Right cardiac atrium (tissue), 5 donors: ENCODE measurements at regions not wholly inside any gene's neighbourhood (a gene's known extent, or its start where the extent isn't known, plus 50 kb on each side); places are given as distances from the start of the nearest gene placed in this dataset.
"Not testable (repeated sequence)": the region's sequence is repeated elsewhere in the genome, so short reads cannot be mapped to it uniquely, and the experiment has no call there.

ENCODE experiments used
- ATAC-seq, 2 donors: fragments of 200-7000 bp; cut with Tn5 transposase; one replicate each; pipeline versions ENCODE4 v1.8.0 to v1.9.1; 2020; ENCODE audit warnings: moderate library complexity in 2 of 2, mild to moderate bottlenecking in 1 of 2
- DNase-seq, 3 donors: peaks; one replicate each; pipeline ENCODE4 v3.0.0-alpha.2; 2020
- H3K27ac ChIP-seq: one replicate; pipeline ENCODE4 v1.5.1; 2013; ENCODE audit warnings: mild to moderate bottlenecking, low read length, control low read depth, moderate library complexity
- H3K27me3 ChIP-seq: one replicate; pipeline ENCODE4 v1.6.1; 2013; ENCODE audit not compliant: control insufficient read depth, insufficient read depth
- H3K4me1 ChIP-seq: one replicate; pipeline ENCODE4 v1.6.1; 2013; ENCODE audit warnings: low read length; ENCODE audit not compliant: control insufficient read depth, insufficient read depth
- H3K4me3 ChIP-seq: one replicate; pipeline ENCODE4 v1.5.1; 2013; ENCODE audit warnings: low read length, control low read depth
- H3K9me3 ChIP-seq: one replicate; pipeline ENCODE4 v1.6.1; 2013; ENCODE audit warnings: low read length; ENCODE audit not compliant: control insufficient read depth
- WGBS: extraction: QIAGEN DNeasy Blood & Tissue Kit; methylation state at CpG from one replicate; pipeline ENCODE4 v1.1.7; 2013; 5-methylcytosine and 5-hydroxymethylcytosine counted together
- intact Hi-C, 4 donors: fragments of 100-400 bp; cut with DNase I; formaldehyde crosslinking; loops; one replicate each; pipeline versions ENCODE4 v1.11.0 to v1.14.0; 2022 to 2023
- donor health status: healthy with polysubstance abuse.
- donor health status: DM: no; HTN: yes; CAD: no.
- donor health status: DM: no; HTN: no; CAD: no.
- donor health status: DM: no; HTN: yes; CAD: no; lungs with severe emphysema.
- donor health status: DM: yes; HTN: yes; CAD: no.

DNA sequence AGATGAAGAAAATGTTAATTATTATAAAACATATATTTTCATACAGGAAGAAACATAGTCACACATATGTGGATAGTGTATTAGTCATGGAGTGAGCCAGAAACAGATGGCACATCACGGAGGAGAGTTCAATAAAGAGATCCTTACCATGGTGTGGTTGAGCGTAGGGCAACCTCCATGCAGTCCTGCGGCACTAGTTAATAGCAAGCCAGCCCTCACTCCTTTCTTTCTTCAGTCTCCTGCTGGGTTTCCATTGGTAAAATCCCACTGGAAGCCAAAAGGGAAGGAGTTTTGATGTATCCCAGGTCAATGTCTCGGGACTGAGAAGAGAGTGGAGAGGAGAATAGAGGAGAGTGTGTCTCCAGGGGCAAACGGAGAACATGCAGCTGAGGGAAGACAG, 328.1 kb downstream of the NR4A2 start:
- Histone ChIP-seq H3K4me3 (no peak overlapping the region), H3K27ac (no peak overlapping the region), H3K9me3 (no peaks in the 10 kb centered on the region), H3K27me3 (no peaks in the 10 kb centered on the region), H3K4me1 (no peaks in the 10 kb centered on the region)
- intact Hi-C loops: no loop called here
- DNase-seq (no peak), ATAC-seq (no peak)
- WGBS: 74% methylated on average over 5 of the region's 5 CpGs

DNA sequence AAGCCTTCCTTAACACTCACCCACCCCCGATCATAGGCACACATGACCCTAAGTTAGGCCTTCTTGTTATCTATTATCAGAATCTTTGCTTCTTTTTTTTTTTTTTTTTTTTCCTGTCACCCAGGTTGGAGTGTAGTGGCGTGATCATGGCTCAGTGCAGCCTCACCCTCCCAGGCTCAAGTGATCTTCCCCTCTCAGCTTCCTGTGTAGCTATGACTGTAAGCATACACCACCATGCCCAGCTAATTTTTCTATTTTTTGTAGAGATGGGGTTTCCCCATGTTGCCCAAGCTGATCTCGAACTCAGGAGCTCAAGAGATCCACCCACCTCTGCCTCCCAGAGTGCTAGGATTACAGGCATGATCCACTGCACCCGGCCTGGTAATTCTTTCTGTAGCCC, 328.7 kb downstream of the NR4A2 start:
- intact Hi-C loops: no loop called here
- H3K4me1 ChIP-seq: no peaks in the 10 kb centered on the region
- H3K4me3 ChIP-seq: no peak overlapping the region
- no peak overlapping the region for H3K27ac ChIP-seq
- no peaks in the 10 kb centered on the region for H3K9me3 ChIP-seq
- 83% methylated on average over 4 of the region's 4 CpGs for WGBS
- H3K27me3 ChIP-seq: no peaks in the 10 kb centered on the region
- no peak for ATAC-seq
- no peak for DNase-seq

DNA sequence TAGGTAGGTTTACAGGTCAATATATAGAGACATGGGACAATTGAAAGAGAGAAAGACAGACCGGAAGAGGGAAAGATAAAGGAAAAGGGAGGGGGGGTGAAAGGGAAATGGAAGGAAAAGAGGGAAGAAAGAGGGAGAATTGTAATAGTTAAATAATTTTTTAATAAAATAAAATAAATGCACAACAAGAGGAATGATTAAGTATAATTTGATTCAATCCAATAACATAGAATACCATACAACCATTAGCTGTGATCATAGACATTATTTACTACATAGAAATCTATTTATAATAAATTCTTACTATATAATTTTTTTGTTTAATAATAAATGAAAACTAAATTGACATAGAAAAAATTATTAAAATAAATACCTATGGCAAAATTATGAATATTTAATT, 330.7 kb downstream of the NR4A2 start:
- Histone ChIP-seq H3K4me3 (no peak overlapping the region), H3K27me3 (no peaks in the 10 kb centered on the region), H3K27ac (no peak overlapping the region), H3K4me1 (no peaks in the 10 kb centered on the region), H3K9me3 (no peaks in the 10 kb centered on the region)
- no peak for DNase-seq
- intact Hi-C loops: no loop called here
- no peak for ATAC-seq
- 85% methylated on average over 1 of the region's 1 CpG for WGBS

DNA sequence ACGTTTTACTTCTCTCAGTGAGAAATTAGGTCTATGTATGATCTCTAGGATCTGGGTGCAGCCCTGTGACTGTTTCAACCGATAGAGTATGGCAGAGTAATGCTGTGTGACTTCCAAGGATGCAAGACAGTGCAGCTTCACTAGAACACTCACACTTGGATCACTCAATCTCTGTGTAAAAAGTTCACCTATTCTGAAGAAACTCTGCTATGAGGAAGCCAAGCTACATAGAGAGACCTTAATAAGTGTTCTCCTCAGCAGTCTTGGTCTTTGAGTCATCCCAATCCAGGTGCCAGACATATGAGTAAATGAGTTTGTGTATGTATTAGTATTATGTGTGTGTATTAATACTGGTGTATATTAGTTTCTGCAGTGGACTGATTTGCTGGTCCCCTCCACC, 335.0 kb downstream of the NR4A2 start:
- WGBS: 63% methylated on average over 2 of the region's 2 CpGs
- no peaks in the 10 kb centered on the region for H3K27me3 ChIP-seq
- no peaks in the 10 kb centered on the region for H3K9me3 ChIP-seq
- H3K4me1 ChIP-seq: no peaks in the 10 kb centered on the region
- ATAC-seq (no peak), DNase-seq (no peak)
- H3K4me3 ChIP-seq: no peak overlapping the region
- intact Hi-C loops: no loop called here
- no peak overlapping the region for H3K27ac ChIP-seq

DNA sequence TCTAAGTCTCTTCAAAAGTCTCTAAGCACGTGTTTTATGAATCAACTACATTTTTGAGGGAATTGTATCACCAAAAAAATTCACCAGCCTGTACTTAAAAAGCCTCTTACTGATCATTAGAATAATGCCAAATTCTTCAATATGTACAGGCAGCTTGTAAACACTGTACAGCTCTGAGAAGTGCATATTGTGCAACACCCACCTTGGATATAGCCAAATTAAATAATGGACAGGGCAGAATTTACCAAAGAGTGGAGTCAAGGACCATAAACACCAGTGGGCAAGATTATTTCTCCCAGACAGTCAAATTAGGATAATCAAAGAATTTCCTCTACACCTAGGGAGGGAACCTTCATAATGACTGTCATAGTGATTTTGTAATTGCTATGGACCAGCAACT, 338.2 kb downstream of the NR4A2 start:
- Histone ChIP-seq H3K27ac (no peak overlapping the region), H3K9me3 (no peaks in the 10 kb centered on the region), H3K4me1 (no peaks in the 10 kb centered on the region), H3K27me3 (no peaks in the 10 kb centered on the region), H3K4me3 (no peak overlapping the region)
- DNase-seq (no peak), ATAC-seq (no peak)
- 66% methylated on average over 1 of the region's 1 CpG for WGBS
- intact Hi-C loops: no loop called here

DNA sequence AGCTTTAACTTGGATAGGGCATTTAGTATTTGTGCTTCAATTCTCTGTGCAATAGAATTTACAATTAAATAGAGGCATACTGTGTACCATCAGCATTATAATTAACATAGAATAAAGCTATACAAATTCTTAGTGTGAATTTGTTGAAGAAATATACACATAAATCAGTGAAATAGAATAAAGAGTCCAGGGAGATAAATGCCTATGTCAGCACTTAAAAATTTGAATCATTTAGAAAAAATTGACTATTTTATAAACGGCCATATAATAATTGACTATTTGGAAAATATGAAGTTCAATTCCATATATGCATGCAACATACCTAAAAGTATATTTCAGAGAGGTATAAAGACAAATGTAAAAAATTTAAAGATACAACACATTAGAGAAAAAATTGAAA, 348.7 kb downstream of the NR4A2 start:
- Histone ChIP-seq H3K27ac (no peak overlapping the region), H3K9me3 (no peaks in the 10 kb centered on the region), H3K4me3 (no peak overlapping the region), H3K27me3 (no peaks in the 10 kb centered on the region), H3K4me1 (no peaks in the 10 kb centered on the region)
- intact Hi-C loops: no loop called here
- DNase-seq (no peak), ATAC-seq (no peak)
- WGBS: 55% methylated on average over 1 of the region's 1 CpG

DNA sequence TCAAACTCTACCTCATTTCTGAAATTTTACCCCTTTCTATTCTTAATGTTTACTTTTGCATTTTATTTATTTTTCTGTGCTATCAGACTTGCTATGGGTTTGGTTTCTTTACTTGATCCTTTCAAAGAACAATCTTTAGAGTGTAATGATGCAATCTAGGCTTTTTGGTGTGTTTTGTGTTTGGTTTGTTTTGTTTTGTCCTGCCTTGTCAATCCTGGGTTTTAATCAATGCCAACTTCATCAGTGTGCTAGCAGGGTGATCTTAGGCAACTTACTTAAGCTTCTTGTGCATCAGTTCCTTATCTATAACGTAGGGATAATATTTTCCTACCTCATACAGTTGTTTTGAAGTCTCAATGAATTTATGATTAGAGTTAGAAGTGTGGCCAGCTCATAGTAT, 350.4 kb downstream of the NR4A2 start:
- no peak for ATAC-seq
- Histone ChIP-seq H3K9me3 (no peaks in the 10 kb centered on the region), H3K4me1 (no peaks in the 10 kb centered on the region), H3K4me3 (no peak overlapping the region), H3K27me3 (no peaks in the 10 kb centered on the region), H3K27ac (no peak overlapping the region)
- WGBS: 18% methylated on average over 1 of the region's 1 CpG
- intact Hi-C loops: no loop called here
- DNase-seq: no peak

DNA sequence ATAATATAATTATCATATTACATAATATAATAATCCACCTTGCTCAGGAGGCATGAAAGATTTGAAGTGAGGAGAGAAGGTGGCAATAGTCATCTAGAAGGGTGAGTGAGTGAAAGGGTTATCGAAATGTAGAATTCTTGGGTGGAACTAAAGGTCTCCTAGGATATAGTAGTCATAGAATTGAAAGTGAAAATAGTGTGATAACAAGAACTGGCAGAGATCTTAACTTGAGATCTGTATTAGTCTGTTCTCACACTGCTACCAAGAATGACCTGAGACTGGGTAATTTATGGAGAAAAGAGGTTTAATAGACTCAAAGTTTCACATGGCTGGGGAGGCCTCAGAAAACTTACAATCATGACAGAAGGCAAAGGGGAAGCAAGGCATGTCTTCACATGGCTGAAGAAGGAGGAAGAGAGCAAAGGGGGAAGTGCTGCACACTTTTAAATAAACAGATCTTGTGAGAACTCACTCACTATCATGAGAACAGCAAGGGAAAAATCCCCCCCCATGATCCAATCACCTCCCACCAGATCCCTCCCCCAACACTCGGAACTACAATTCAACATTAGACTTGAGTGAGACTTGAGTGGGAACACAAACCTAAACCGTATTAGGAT, 351.5 kb downstream of the NR4A2 start:
- DNase-seq (no peak), ATAC-seq (no peak)
- 72% methylated on average over 3 of the region's 3 CpGs for WGBS
- Histone ChIP-seq H3K9me3 (no peaks in the 10 kb centered on the region), H3K4me3 (no peak overlapping the region), H3K27me3 (no peaks in the 10 kb centered on the region), H3K4me1 (no peaks in the 10 kb centered on the region), H3K27ac (no peak overlapping the region)
- intact Hi-C loops: no loop called here

DNA sequence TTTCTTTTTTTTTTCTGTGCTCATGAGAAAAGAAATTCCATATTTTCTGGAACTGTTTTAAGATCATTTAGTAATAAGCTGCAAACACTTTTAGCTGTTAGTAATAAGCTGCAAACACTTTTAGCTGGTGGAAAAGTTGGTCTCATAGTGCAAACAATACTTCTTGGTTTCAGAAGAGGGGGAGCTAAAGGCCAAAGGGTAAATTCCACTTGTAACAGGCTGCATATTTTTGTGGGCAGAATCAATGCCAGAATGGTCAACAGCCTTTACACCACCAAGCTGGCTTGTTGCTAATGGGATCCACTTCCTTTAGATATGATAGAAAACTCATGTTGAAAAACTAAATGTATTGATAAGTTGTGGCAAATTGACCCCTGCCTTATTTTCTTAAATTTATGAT, 356.8 kb downstream of the NR4A2 start:
- intact Hi-C loops: no loop called here
- H3K4me1 ChIP-seq: no peaks in the 10 kb centered on the region
- H3K27ac ChIP-seq: no peak overlapping the region
- H3K4me3 ChIP-seq: no peak overlapping the region
- no peaks in the 10 kb centered on the region for H3K27me3 ChIP-seq
- H3K9me3 ChIP-seq: no peaks in the 10 kb centered on the region
- DNase-seq: no peak
- ATAC-seq: no peak

DNA sequence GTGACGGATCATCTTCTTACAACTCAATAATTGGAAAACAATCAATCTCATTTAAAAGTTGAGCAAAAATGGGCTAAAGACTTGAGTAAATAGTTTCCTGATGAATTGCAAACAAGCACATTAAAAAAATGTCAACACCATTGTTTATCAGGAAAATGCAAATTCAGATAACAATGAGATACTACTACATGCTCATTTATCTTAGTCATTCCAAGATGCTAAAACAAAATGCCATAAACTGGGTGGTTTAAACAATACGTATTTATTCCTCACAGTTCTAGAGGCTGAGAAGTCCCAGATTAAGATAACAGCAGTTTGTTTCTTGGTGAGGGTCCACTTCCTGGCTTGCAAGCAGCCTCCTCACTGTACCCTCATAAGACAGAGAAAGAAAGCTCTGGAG, 359.6 kb downstream of the NR4A2 start:
- H3K27ac ChIP-seq: no peak overlapping the region
- H3K27me3 ChIP-seq: no peaks in the 10 kb centered on the region
- no peaks in the 10 kb centered on the region for H3K9me3 ChIP-seq
- intact Hi-C loops: no loop called here
- DNase-seq (no peak), ATAC-seq (no peak)
- no peak overlapping the region for H3K4me3 ChIP-seq
- WGBS: 18% methylated on average over 2 of the region's 2 CpGs
- no peaks in the 10 kb centered on the region for H3K4me1 ChIP-seq

DNA sequence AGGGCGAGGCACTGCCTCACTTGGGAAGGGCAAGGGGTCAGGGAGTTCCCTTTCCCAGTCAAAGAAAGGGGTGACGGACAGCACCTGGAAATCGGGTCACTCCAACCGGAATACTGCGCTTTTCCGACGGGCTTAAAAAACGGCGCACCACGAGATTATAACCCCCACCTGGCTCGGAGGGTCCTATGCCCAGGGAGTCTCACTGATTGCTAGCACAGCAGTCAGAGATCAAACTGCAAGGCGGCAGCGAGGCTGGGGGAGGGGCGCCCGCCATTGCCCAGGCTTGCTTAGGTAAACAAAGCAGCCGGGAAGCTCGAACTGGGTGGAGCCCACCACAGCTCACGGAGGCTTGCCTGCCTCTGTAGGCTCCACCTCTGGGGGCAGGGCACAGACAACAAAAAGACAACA, 366.5 kb downstream of the NR4A2 start:
- ATAC-seq, H3K9me3 ChIP-seq, H3K4me3 ChIP-seq, intact Hi-C loops, H3K4me1 ChIP-seq, DNase-seq, H3K27ac ChIP-seq, H3K27me3 ChIP-seq: not testable (repeated sequence)
- WGBS: 88% methylated on average over 16 of the region's 18 CpGs

DNA sequence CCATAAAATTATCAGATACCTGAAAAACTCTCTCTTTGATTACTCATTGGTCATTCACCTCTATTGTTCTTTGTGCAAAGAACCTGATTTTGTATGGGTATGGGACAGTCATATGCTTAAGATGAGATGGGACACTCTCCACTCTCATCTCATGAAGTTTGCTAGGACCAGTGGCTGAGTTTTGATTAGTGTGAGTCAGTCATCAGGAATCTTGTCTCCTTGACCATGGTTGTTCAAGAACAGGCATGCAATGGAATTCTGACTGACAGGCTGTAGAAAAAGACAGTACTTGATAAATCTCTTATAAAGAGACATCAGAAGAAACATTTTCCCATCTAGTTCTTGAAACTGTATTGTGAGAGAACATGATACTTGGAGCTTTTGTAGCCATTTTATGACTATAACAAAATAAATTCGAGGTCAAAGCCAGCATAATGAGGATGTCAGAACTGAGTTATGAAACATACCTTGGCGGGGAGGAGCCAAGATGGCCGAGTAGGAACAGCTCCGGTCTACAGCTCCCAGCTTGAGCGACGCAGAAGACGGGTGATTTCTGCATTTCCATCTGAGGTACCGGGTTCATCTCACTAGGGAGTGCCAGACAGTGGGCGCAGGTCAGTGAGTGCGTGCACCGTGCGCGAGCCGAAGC, 367.0 kb downstream of the NR4A2 start:
- no peak for DNase-seq
- no peak for ATAC-seq
- 86% methylated on average over 14 of the region's 14 CpGs for WGBS
- Histone ChIP-seq H3K9me3 (no peaks in the 10 kb centered on the region), H3K27ac (no peak overlapping the region), H3K27me3 (no peaks in the 10 kb centered on the region), H3K4me3 (no peak overlapping the region), H3K4me1 (no peaks in the 10 kb centered on the region)
- intact Hi-C loops: no loop called here
